Adipocyte (in vitro differentiated cells): ENCODE measurements at regions not wholly inside any gene's neighbourhood (a gene's known extent, or its start where the extent isn't known, plus 50 kb on each side); places are given as distances from the start of the nearest gene placed in this dataset.
"Not testable (repeated sequence)": the region's sequence is repeated elsewhere in the genome, so short reads cannot be mapped to it uniquely, and the experiment has no call there.

ENCODE experiments used
- DNase-seq: peaks from one replicate; pipeline ENCODE4 v3.0.0-alpha.2; 2015; ENCODE audit warnings: low read depth
- H3K27me3 ChIP-seq: replicated peaks from 2 replicates; pipeline ENCODE4 v1.7.0; 2013; ENCODE audit warnings: mild to moderate bottlenecking, low read length, moderate library complexity; ENCODE audit not compliant: control insufficient read depth, insufficient read depth
- H3K36me3 ChIP-seq: 2 replicates; pipeline ENCODE4 v1.7.0; 2013; ENCODE audit warnings: low read length, mild to moderate bottlenecking, moderate library complexity; ENCODE audit not compliant: control insufficient read depth, insufficient read depth, severe bottlenecking
- H3K4me1 ChIP-seq: 2 replicates; pipeline ENCODE4 v1.7.0; 2013; ENCODE audit warnings: mild to moderate bottlenecking, low read length, moderate library complexity; ENCODE audit not compliant: control insufficient read depth, insufficient read depth
- H3K4me3 ChIP-seq: 2 replicates; pipeline ENCODE4 v1.7.0; 2013; ENCODE audit warnings: mild to moderate bottlenecking, low read length, moderate library complexity
- H3K9ac ChIP-seq: 2 replicates; pipeline ENCODE4 v1.7.0; 2013; ENCODE audit warnings: mild to moderate bottlenecking, low read length, moderate library complexity
- H3K9me3 ChIP-seq: 2 replicates; pipeline ENCODE4 v1.7.0; 2013; ENCODE audit warnings: mild to moderate bottlenecking, low read length, moderate library complexity; ENCODE audit not compliant: control insufficient read depth

GRCh38 chr16:87101903-87102302 lies 215.3 kb downstream of the C16orf95 start:
- DNase-seq, result peak; percentile 84
- Histone ChIP-seq H3K9me3 (no peaks in the 10 kb centered on the region), H3K36me3 (no peaks in the 10 kb centered on the region), H3K27me3 (peaks cover 32% of the 10 kb centered on the region), H3K9ac (no peak overlapping the region), H3K4me3 (no peak overlapping the region), H3K4me1 (peaks cover 16% of the 10 kb centered on the region)

- H3K4me3 ChIP-seq, result no peak overlapping the region
- H3K9ac ChIP-seq, result no peak overlapping the region
- peaks cover 10% of the 10 kb centered on the region for H3K27me3 ChIP-seq
- no peaks in the 10 kb centered on the region for H3K9me3 ChIP-seq
- H3K36me3 ChIP-seq, result no peaks in the 10 kb centered on the region
- peaks cover 12% of the 10 kb centered on the region for H3K4me1 ChIP-seq
- no peak for DNase-seq
Observed at GRCh38 chr16:87107201-87107600, 210.0 kb downstream of the C16orf95 start.

- Histone ChIP-seq H3K27me3 (peaks cover 10% of the 10 kb centered on the region), H3K9ac (no peak overlapping the region), H3K4me1 (peaks cover 6% of the 10 kb centered on the region), H3K9me3 (no peaks in the 10 kb centered on the region), H3K4me3 (no peak overlapping the region), H3K36me3 (no peaks in the 10 kb centered on the region)
- no peak for DNase-seq
Observed at GRCh38 chr16:87108278-87108677, 208.9 kb downstream of the C16orf95 start.

GRCh38 chr16:87108941-87109340 lies 208.3 kb downstream of the C16orf95 start:
- H3K9me3 ChIP-seq, result no peaks in the 10 kb centered on the region
- H3K9ac ChIP-seq, result no peak overlapping the region
- DNase-seq, result no peak
- H3K36me3 ChIP-seq, result no peaks in the 10 kb centered on the region
- H3K4me3 ChIP-seq, result no peak overlapping the region
- peaks cover 17% of the 10 kb centered on the region for H3K27me3 ChIP-seq
- peaks cover 6% of the 10 kb centered on the region for H3K4me1 ChIP-seq

GRCh38 chr16:87114832-87115231 lies 202.4 kb downstream of the C16orf95 start:
- Histone ChIP-seq H3K27me3 (peaks cover 18% of the 10 kb centered on the region), H3K9ac (no peak overlapping the region), H3K4me3 (no peak overlapping the region), H3K36me3 (no peaks in the 10 kb centered on the region), H3K4me1 (no peaks in the 10 kb centered on the region), H3K9me3 (peaks cover 3% of the 10 kb centered on the region)
- no peak for DNase-seq

- Histone ChIP-seq H3K9ac (no peak overlapping the region), H3K27me3 (peaks cover 18% of the 10 kb centered on the region), H3K9me3 (peaks cover 3% of the 10 kb centered on the region), H3K36me3 (no peaks in the 10 kb centered on the region), H3K4me3 (no peak overlapping the region), H3K4me1 (no peaks in the 10 kb centered on the region)
- DNase-seq, result no peak
Observed at GRCh38 chr16:87115646-87116045, 201.5 kb downstream of the C16orf95 start.

GRCh38 chr16:87117936-87118335 lies 199.3 kb downstream of the C16orf95 start:
- H3K9ac ChIP-seq, result no peak overlapping the region
- no peaks in the 10 kb centered on the region for H3K4me1 ChIP-seq
- peaks cover 25% of the 10 kb centered on the region for H3K27me3 ChIP-seq
- H3K9me3 ChIP-seq, result peaks cover 3% of the 10 kb centered on the region
- no peak for DNase-seq
- H3K4me3 ChIP-seq, result no peak overlapping the region
- H3K36me3 ChIP-seq, result no peaks in the 10 kb centered on the region

GRCh38 chr16:87119168-87119567 lies 198.0 kb downstream of the C16orf95 start:
- peaks cover 12% of the 10 kb centered on the region for H3K9me3 ChIP-seq
- no peak for DNase-seq

GRCh38 chr16:87119748-87120147 lies 197.4 kb downstream of the C16orf95 start:
- DNase-seq, result no peak
- Histone ChIP-seq H3K36me3 (no peaks in the 10 kb centered on the region), H3K27me3 (peaks cover 18% of the 10 kb centered on the region), H3K4me1 (no peaks in the 10 kb centered on the region), H3K9ac (no peak overlapping the region), H3K9me3 (peaks cover 11% of the 10 kb centered on the region), H3K4me3 (no peak overlapping the region)

More at GRCh38 chr16:87119168-87119567, 198.0 kb downstream of the C16orf95 start:
- peaks cover 18% of the 10 kb centered on the region for H3K27me3 ChIP-seq
- no peaks in the 10 kb centered on the region for H3K36me3 ChIP-seq
- no peak overlapping the region for H3K9ac ChIP-seq
- no peak overlapping the region for H3K4me3 ChIP-seq
- no peaks in the 10 kb centered on the region for H3K4me1 ChIP-seq

GRCh38 chr16:87121816-87122215 lies 195.4 kb downstream of the C16orf95 start:
- H3K36me3 ChIP-seq, result no peaks in the 10 kb centered on the region
- H3K4me1 ChIP-seq, result peaks cover 2% of the 10 kb centered on the region
- H3K9ac ChIP-seq, result no peak overlapping the region
- no peak overlapping the region for H3K4me3 ChIP-seq
- H3K27me3 ChIP-seq, result peaks cover 38% of the 10 kb centered on the region
- DNase-seq, result no peak
- peaks cover 9% of the 10 kb centered on the region for H3K9me3 ChIP-seq

GRCh38 chr16:87123356-87124001 lies 193.7 kb downstream of the C16orf95 start:
- no peak for DNase-seq
- H3K4me3 ChIP-seq, result no peak overlapping the region
- no peaks in the 10 kb centered on the region for H3K36me3 ChIP-seq
- H3K9me3 ChIP-seq, result peaks cover 10% of the 10 kb centered on the region
- peaks cover 9% of the 10 kb centered on the region for H3K4me1 ChIP-seq
- peaks cover 31% of the 10 kb centered on the region for H3K27me3 ChIP-seq
- H3K9ac ChIP-seq, result no peak overlapping the region

GRCh38 chr16:87124405-87124804 lies 192.8 kb downstream of the C16orf95 start:
- not testable (repeated sequence) for H3K36me3 ChIP-seq, DNase-seq, H3K9ac ChIP-seq, H3K4me1 ChIP-seq, H3K4me3 ChIP-seq
- Histone ChIP-seq H3K9me3 (peaks cover 19% of the 10 kb centered on the region), H3K27me3 (peaks cover 31% of the 10 kb centered on the region)
